MM.1S (cell line): ENCODE measurements at regions not wholly inside any gene's neighbourhood (a gene's known extent, or its start where the extent isn't known, plus 50 kb on each side); places are given as distances from the start of the nearest gene placed in this dataset.

Source experiments
- CTCF ChIP-seq: fragments of 300-600 bp; sonication (generic); IDR thresholded peaks from 2 replicates; pipeline ENCODE4 v1.5.1; 2016; ENCODE audit warnings: antibody characterized with exemption, low read length, mixed read lengths
- EZH2phosphoT487 ChIP-seq: fragments of 300-600 bp; sonication (generic); IDR thresholded peaks from 2 replicates; pipeline ENCODE4 v1.6.1; 2018; ENCODE audit warnings: antibody characterized with exemption, low read length

- TF ChIP-seq CTCF, result no peak
- no peak for TF ChIP-seq EZH2phosphoT487
Observed at GRCh38 chr10:30151581-30152389, 92.4 kb upstream of the JCAD start.
